ENCODE measurements at regions not wholly inside any gene's neighbourhood (a gene's known extent, or its start where the extent isn't known, plus 50 kb on each side); places are given as distances from the start of the nearest gene placed in this dataset.

DNA sequence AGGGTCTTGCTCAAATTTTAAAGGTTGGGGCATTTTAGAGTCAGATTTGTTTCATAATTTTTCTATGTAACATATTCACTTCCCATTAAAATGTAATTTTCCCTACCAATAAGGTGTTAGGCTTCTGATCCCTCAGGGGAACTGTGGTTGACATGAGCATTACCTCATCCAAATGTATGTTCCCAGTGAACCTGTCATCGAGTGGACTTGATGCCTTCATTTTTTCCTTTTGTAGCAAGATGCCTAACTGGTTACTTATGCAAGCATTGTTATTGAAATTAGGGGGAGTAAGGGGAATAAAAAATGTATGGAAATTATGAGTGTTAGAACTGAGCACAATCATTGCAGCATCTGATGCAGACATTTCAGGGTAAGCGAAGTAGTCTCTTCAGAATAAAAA is 360.5 kb downstream of the BCKDHB start:
- H3K4me3 ChIP-seq = no peak overlapping the region
- no peaks in the 10 kb centered on the region for H3K4me1 ChIP-seq
- no peaks in the 10 kb centered on the region for H3K36me3 ChIP-seq
- TF ChIP-seq POLR2AphosphoS5 (IDR thresholded peaks at IDR 0.05) (no peak), POLR2A (IDR thresholded peaks at IDR 0.05) (no peak), CTCF (IDR thresholded peaks at IDR 0.05) (no peak)
- no peak for DNase-seq (ENCODE audit: low spot score in 2 of 2)
- no peaks in the 10 kb centered on the region for H3K27me3 ChIP-seq
- no peak overlapping the region for H3K27ac ChIP-seq
- no peaks in the 10 kb centered on the region for H3K9me3 ChIP-seq
- intact Hi-C loops (cut with DNase I; ENCODE audit: low total_unique reads) = no loop called here

DNA sequence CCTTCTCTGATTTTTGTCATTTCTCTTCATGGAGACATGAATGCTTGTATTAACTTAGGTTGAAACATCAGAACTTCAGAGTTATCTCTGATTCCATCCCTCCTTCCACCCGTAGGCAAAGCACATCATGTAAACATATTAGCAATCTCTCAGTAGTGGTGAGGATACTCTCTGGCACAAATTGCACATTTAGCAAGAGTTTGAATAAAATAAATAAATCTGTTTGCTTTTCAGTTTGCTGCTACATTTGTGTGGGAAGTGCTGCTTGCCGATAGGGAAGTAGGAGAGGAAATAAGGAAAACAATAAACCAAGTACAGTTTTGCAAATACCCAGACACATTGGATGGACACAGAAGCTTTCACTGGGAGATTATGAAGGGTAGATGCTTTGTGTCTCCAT is 359.0 kb downstream of the BCKDHB start:
- no peak overlapping the region for H3K27ac ChIP-seq
- no peaks in the 10 kb centered on the region for H3K27me3 ChIP-seq
- intact Hi-C loops (cut with DNase I; ENCODE audit: low total_unique reads) = no loop called here
- H3K9me3 ChIP-seq = no peaks in the 10 kb centered on the region
- no peak for DNase-seq (ENCODE audit: low spot score in 2 of 2)
- TF ChIP-seq POLR2AphosphoS5 (IDR thresholded peaks at IDR 0.05) (no peak), CTCF (IDR thresholded peaks at IDR 0.05) (no peak), POLR2A (IDR thresholded peaks at IDR 0.05) (no peak)
- H3K4me1 ChIP-seq = no peaks in the 10 kb centered on the region
- H3K4me3 ChIP-seq = no peak overlapping the region
- no peaks in the 10 kb centered on the region for H3K36me3 ChIP-seq

DNA sequence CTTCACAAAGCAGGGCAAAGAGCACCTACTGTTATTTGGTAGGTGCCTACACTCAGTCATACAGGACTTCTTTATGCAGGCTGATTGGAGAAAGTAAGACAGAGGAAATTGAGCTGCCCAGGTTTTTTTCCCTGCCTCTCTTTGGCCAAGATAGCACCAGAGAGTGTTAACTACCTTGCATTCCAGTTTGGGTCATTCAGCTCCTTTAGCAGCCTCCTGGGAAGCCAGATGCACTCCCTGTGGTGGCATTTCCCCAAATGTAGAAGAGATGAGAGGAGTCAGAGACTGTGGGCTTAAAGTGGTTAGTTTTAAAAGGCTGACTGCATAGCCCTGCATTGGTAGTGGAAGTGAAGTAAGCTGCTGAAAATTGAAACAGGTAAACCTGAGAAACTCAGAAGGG is 358.4 kb downstream of the BCKDHB start:
- no peaks in the 10 kb centered on the region for H3K4me1 ChIP-seq
- no peak for DNase-seq (ENCODE audit: low spot score in 2 of 2)
- H3K27ac ChIP-seq = no peak overlapping the region
- H3K9me3 ChIP-seq = no peaks in the 10 kb centered on the region
- H3K27me3 ChIP-seq = no peaks in the 10 kb centered on the region
- no peaks in the 10 kb centered on the region for H3K36me3 ChIP-seq
- H3K4me3 ChIP-seq = no peak overlapping the region
- TF ChIP-seq CTCF (IDR thresholded peaks at IDR 0.05) (no peak), POLR2A (IDR thresholded peaks at IDR 0.05) (no peak), POLR2AphosphoS5 (IDR thresholded peaks at IDR 0.05) (no peak)
- intact Hi-C loops (cut with DNase I; ENCODE audit: low total_unique reads) = no loop called here

GRCh38 chr6:80463197-80463596 is 356.7 kb downstream of the BCKDHB start:
- H3K36me3 ChIP-seq = no peaks in the 10 kb centered on the region
- no peak overlapping the region for H3K27ac ChIP-seq
- H3K9me3 ChIP-seq = no peaks in the 10 kb centered on the region
- intact Hi-C loops (cut with DNase I; ENCODE audit: low total_unique reads) = no loop called here
- no peak for DNase-seq (ENCODE audit: low spot score in 2 of 2)
- H3K4me3 ChIP-seq = no peak overlapping the region
- H3K27me3 ChIP-seq = no peaks in the 10 kb centered on the region
- H3K4me1 ChIP-seq = no peaks in the 10 kb centered on the region
- TF ChIP-seq POLR2AphosphoS5 (IDR thresholded peaks at IDR 0.05) (no peak), POLR2A (IDR thresholded peaks at IDR 0.05) (no peak), CTCF (IDR thresholded peaks at IDR 0.05) (no peak)

DNA sequence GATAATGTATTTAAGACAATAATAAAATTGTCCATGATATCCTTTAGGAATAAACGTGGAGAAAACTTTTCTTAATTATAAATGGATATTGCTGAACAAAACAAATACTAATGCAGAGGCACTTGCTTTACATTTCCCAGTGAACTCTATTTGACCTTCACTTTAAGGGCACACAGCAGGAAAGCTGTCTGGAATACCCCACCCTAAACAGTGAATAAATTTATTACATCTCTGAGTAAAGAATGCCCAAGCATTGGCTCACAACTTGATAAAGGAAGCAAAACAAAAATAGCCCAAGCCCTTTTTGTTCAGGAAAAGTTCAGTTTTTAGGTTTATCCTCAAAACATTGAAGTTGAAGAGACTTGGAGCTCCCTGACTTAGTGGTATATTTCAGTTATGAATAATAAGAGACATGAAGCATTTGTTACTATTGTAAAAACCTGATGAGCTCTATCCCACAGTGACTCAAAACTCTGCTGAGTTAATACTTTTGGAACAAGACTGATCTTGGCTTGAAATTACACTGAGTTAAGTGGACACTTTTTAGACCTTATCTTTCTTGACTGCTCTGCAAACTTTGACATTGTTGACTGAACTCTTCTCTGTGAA is 353.9 kb downstream of the BCKDHB start:
- DNase-seq (ENCODE audit: low spot score in 2 of 2) = no peak

More for the DNA sequence above, 353.9 kb downstream of the BCKDHB start:
- intact Hi-C loops (cut with DNase I; ENCODE audit: low total_unique reads) = no loop called here
- TF ChIP-seq POLR2A (IDR thresholded peaks at IDR 0.05) (no peak), POLR2AphosphoS5 (IDR thresholded peaks at IDR 0.05) (no peak), CTCF (IDR thresholded peaks at IDR 0.05) (no peak)
- Histone ChIP-seq H3K27ac (no peak overlapping the region), H3K4me3 (no peak overlapping the region), H3K9me3 (no peaks in the 10 kb centered on the region), H3K36me3 (no peaks in the 10 kb centered on the region), H3K4me1 (peaks cover 0 to 4% of the 10 kb centered on the region in 2 donors), H3K27me3 (no peaks in the 10 kb centered on the region)
